GM19240 (cell line): ENCODE measurements at regions not wholly inside any gene's neighbourhood (a gene's known extent, or its start where the extent isn't known, plus 50 kb on each side); places are given as distances from the start of the nearest gene placed in this dataset.
"Not testable (repeated sequence)": the region's sequence is repeated elsewhere in the genome, so short reads cannot be mapped to it uniquely, and the experiment has no call there.

Experiments used
- DNase-seq: peaks from one replicate; pipeline ENCODE4 v3.0.0; 2011; ENCODE audit warnings: low spot score; ENCODE audit not compliant: insufficient read length

- DNase-seq, result no peak
These were observed 50.5 kb upstream of the PARP4 start for GRCh38 chr13:24563087-24563486.

- not testable (repeated sequence) for DNase-seq
These were observed 51.4 kb upstream of the PARP4 start for GRCh38 chr13:24563971-24564370.

GRCh38 chr13:24564881-24565280, 52.3 kb upstream of the PARP4 start:
- no peak for DNase-seq

- DNase-seq, result not testable (repeated sequence)
These were observed 55.0 kb upstream of the PARP4 start for GRCh38 chr13:24567593-24567992.

GRCh38 chr13:24574847-24575246, 62.3 kb upstream of the PARP4 start:
- DNase-seq, result no peak

- DNase-seq, result not testable (repeated sequence)
These were observed 67.7 kb upstream of the PARP4 start for GRCh38 chr13:24580315-24580714.

GRCh38 chr13:24581578-24581977, 69.0 kb upstream of the PARP4 start:
- not testable (repeated sequence) for DNase-seq

- DNase-seq, result not testable (repeated sequence)
These were observed 79.1 kb upstream of the PARP4 start for GRCh38 chr13:24591697-24592096.

- not testable (repeated sequence) for DNase-seq
These were observed 82.1 kb upstream of the ATP12A start for GRCh38 chr13:24597906-24598670.

GRCh38 chr13:24599019-24599791, 81.0 kb upstream of the ATP12A start:
- DNase-seq, result not testable (repeated sequence)

- no peak for DNase-seq
These were observed 74.3 kb upstream of the ATP12A start for GRCh38 chr13:24605923-24606372.

GRCh38 chr13:24606486-24607170, 73.6 kb upstream of the ATP12A start:
- DNase-seq, result no peak

- DNase-seq, result no peak
These were observed 69.3 kb upstream of the ATP12A start for GRCh38 chr13:24610956-24611355.

- DNase-seq, result no peak
These were observed 67.5 kb upstream of the ATP12A start for GRCh38 chr13:24612726-24613125.

- DNase-seq, result no peak
These were observed 67.1 kb upstream of the ATP12A start for GRCh38 chr13:24613128-24613527.

GRCh38 chr13:24613755-24614154, 66.5 kb upstream of the ATP12A start:
- no peak for DNase-seq

GRCh38 chr13:24614306-24615080, 65.7 kb upstream of the ATP12A start:
- DNase-seq, result no peak

- no peak for DNase-seq
These were observed 65.1 kb upstream of the ATP12A start for GRCh38 chr13:24615114-24615513.

GRCh38 chr13:24615911-24616472, 64.2 kb upstream of the ATP12A start:
- no peak for DNase-seq

- DNase-seq, result no peak
These were observed 63.7 kb upstream of the ATP12A start for GRCh38 chr13:24616514-24616913.
